ENCODE measurements at regions not wholly inside any gene's neighbourhood (a gene's known extent, or its start where the extent isn't known, plus 50 kb on each side); places are given as distances from the start of the nearest gene placed in this dataset.

DNA sequence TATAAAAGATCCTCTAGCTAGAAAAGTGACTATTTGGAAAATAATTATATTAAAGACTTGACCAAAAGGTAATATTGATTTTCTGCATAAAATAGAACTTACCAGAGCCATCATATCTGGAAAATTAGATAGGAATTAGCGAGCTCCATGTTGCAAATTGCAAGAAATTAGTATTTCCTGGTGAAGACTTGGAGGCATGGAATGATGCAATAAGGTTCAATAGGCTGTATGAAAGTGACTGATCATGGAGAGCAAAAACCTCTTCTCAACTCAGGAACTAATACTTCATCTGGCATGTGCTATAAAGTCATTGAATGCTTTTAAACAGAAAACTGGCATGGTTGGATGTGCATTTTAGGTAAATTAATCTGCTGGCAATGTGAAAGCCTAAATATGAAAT, 66.3 kb upstream of the UFM1 start:
- H3K4me3 ChIP-seq = no peak overlapping the region
- H3K27ac ChIP-seq = no peak overlapping the region
- no peak for TF ChIP-seq EP300 (IDR thresholded peaks at IDR 0.05)
- TF ChIP-seq, protein P1, sequence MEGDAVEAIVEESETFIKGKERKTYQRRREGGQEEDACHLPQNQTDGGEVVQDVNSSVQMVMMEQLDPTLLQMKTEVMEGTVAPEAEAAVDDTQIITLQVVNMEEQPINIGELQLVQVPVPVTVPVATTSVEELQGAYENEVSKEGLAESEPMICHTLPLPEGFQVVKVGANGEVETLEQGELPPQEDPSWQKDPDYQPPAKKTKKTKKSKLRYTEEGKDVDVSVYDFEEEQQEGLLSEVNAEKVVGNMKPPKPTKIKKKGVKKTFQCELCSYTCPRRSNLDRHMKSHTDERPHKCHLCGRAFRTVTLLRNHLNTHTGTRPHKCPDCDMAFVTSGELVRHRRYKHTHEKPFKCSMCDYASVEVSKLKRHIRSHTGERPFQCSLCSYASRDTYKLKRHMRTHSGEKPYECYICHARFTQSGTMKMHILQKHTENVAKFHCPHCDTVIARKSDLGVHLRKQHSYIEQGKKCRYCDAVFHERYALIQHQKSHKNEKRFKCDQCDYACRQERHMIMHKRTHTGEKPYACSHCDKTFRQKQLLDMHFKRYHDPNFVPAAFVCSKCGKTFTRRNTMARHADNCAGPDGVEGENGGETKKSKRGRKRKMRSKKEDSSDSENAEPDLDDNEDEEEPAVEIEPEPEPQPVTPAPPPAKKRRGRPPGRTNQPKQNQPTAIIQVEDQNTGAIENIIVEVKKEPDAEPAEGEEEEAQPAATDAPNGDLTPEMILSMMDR (IDR thresholded peaks at IDR 0.05) = no peak
- TF ChIP-seq POLR2A (IDR thresholded peaks at IDR 0.05) = no peak
- intact Hi-C loops (cut with DNase I) = no loop called here
- DNase-seq = no peak
- 84 to 96% (median 89%) methylated on average over 1 of the region's 1 CpG for WGBS, 3 donors
- H3K36me3 ChIP-seq = no peaks in the 10 kb centered on the region
- no peaks in the 10 kb centered on the region for H3K9me3 ChIP-seq
- H3K27me3 ChIP-seq = no peaks in the 10 kb centered on the region
- no peaks in the 10 kb centered on the region for H3K4me1 ChIP-seq (ENCODE audit: insufficient read depth)

DNA sequence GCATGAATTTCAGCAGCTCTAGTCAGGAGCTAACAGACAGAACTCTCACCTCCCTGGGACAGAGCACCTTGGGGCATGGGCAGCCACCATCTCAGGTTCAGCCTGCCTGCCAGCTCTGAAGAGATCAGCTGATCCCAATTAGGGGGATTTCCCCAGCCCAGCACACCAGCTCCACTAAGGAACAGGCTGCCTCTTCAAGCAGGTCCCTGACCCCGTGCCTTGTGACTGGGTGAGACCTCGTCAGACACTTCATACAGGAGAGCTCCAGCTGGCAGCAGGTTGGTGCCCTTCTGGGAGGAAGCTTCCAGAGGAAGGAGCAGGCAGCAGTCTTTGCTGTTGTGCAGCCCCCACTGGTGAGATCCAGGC, 84.5 kb upstream of the UFM1 start:
- 84 to 92% (median 92%) methylated on average over 2 of the region's 2 CpGs for WGBS, 3 donors
- intact Hi-C loops (cut with DNase I) = no loop called here

DNA sequence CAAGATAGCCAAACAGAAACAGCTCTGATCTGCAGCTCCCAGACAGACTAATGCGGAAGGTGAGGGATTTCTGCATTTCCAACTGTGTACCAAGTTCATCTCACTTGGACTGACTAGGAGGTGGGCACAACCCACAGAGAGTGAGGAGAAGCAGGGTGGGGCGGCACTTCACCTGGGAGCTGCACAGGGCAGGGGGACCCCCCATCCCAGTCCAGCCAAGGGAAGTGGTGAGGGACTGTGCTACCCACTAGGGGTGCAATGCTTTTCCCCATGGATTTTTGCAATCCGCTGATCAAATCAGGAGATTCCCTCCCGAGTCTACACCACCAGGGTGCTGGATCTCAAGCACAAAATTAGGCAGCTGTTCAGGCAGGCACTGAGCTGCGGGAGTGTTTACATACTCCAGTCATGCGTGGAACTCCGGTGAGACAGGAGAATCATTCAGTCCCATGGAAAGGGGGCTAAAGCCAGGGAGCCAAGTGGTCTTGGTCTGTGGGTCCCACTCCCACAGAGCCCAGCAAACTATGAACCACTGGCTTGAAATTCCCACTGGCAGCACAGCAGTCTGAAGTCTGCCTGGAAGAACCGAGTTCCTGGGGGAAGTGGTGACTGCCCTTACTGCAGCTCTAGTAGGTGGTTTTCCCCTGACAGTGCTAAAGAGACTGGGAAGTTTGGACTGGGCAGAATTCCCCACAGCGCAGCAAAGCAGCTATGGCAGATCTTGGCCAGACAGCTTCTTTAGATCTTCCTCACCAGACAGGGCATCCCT, 85.1 kb upstream of the UFM1 start:
- WGBS, 3 donors = 74 to 93% (median 84%) methylated on average over 9 of the region's 9 CpGs
- no peaks in the 10 kb centered on the region for H3K4me1 ChIP-seq (ENCODE audit: insufficient read depth)
- no peak overlapping the region for H3K4me3 ChIP-seq
- no peaks in the 10 kb centered on the region for H3K36me3 ChIP-seq
- no peak for DNase-seq
- intact Hi-C loops (cut with DNase I) = no loop called here
- H3K27ac ChIP-seq = no peak overlapping the region
- H3K27me3 ChIP-seq = no peaks in the 10 kb centered on the region
- no peak for TF ChIP-seq POLR2A (IDR thresholded peaks at IDR 0.05)
- no peaks in the 10 kb centered on the region for H3K9me3 ChIP-seq

More for the DNA sequence above, 84.5 kb upstream of the UFM1 start:
- Histone ChIP-seq H3K27ac (no peak overlapping the region), H3K36me3 (no peaks in the 10 kb centered on the region), H3K4me1 (ENCODE audit: insufficient read depth) (no peaks in the 10 kb centered on the region), H3K27me3 (no peaks in the 10 kb centered on the region), H3K4me3 (no peak overlapping the region), H3K9me3 (no peaks in the 10 kb centered on the region)
- no peak for DNase-seq
- TF ChIP-seq EP300 (IDR thresholded peaks at IDR 0.05) (no peak), POLR2A (IDR thresholded peaks at IDR 0.05) (no peak)
- TF ChIP-seq, protein P1 (IDR thresholded peaks at IDR 0.05) = no peak

DNA sequence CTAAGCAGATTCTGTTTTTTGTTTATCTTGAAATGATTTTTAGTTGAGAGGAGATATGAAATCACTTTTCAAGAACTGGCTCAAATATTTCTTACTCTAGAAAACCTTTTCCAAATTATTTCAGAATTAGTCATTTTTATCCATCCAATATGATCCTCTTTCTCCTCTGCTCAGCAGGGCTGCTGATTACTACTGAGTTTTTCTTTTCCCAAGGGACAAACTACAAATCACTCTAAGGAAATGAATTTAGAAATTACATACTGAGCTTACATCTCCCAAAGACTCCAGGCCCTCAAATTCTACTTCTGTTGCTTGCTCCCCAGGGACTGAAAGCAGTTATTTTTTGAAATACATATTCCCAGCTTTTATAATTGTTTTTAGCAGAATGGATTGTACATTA, 87.4 kb upstream of the UFM1 start:
- Histone ChIP-seq H3K4me1 (ENCODE audit: insufficient read depth) (no peaks in the 10 kb centered on the region), H3K27ac (no peak overlapping the region)
- intact Hi-C loops (cut with DNase I) = no loop called here

DNA sequence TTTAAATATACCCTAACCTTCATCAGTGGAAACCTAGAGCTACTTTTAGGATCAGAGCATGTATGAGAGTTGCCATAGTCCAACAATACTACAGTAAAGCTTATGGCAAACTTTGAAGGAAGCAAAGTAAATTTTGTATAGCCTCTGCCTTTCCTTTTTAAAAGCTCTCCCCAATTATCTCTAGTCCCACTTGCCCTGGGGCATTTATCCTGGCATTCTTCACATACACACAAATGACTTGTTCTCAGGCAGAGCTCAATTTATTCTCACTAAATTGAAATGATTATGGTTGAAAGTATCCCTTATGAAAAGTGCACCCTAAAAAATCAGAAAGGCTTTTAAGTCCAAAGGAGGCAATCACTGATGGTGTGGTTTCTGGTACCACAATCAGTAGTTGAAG, 94.1 kb upstream of the UFM1 start:
- no peaks in the 10 kb centered on the region for H3K4me1 ChIP-seq (ENCODE audit: insufficient read depth)
- intact Hi-C loops (cut with DNase I) = no loop called here
- no peak overlapping the region for H3K27ac ChIP-seq
- no peaks in the 10 kb centered on the region for H3K9me3 ChIP-seq
- no peaks in the 10 kb centered on the region for H3K36me3 ChIP-seq
- no peaks in the 10 kb centered on the region for H3K27me3 ChIP-seq
- no peak for DNase-seq
- H3K4me3 ChIP-seq = no peak overlapping the region
- TF ChIP-seq POLR2A (IDR thresholded peaks at IDR 0.05) (no peak), EP300 (IDR thresholded peaks at IDR 0.05) (no peak)
- TF ChIP-seq, protein P1 (IDR thresholded peaks at IDR 0.05) = no peak

More for the DNA sequence above, 87.4 kb upstream of the UFM1 start:
- H3K9me3 ChIP-seq = no peaks in the 10 kb centered on the region
- no peak overlapping the region for H3K4me3 ChIP-seq
- no peak for DNase-seq
- no peaks in the 10 kb centered on the region for H3K36me3 ChIP-seq
- H3K27me3 ChIP-seq = no peaks in the 10 kb centered on the region
- TF ChIP-seq, protein P1 (IDR thresholded peaks at IDR 0.05) = no peak
- TF ChIP-seq EP300 (IDR thresholded peaks at IDR 0.05) = no peak
- TF ChIP-seq POLR2A (IDR thresholded peaks at IDR 0.05) = no peak
